Caco-2 (cell line): ENCODE measurements at regions not wholly inside any gene's neighbourhood (a gene's known extent, or its start where the extent isn't known, plus 50 kb on each side); places are given as distances from the start of the nearest gene placed in this dataset.

Experiments
- BruUV-seq: library from RNA; stranded (reverse); fragments of 400-500 nt; replicated peaks from 2 replicates; lab custom pipeline; 2021; lab: Mats Ljungman, UMichigan
- CTCF ChIA-PET: fragments of 300-600 bp; sonication (Branson Sonifier 250); formaldehyde crosslinking; loops from one replicate; lab custom pipeline; 2022; ENCODE audit warnings: antibody characterized with exemption; lab: Charles Lee
- POLR2A ChIA-PET: fragments of 300-600 bp; sonication (Branson Sonifier 250); formaldehyde crosslinking; loops from one replicate; lab custom pipeline; 2022; ENCODE audit warnings: antibody characterized with exemption; lab: Charles Lee
- DNase-seq, 2 experiments: peaks; one replicate each; pipeline versions ENCODE4 v3.0.0 to v3.0.0-alpha.2; 2020 to 2022
- H3K27me3 ChIP-seq: replicated peaks from 2 replicates; pipeline ENCODE4 v1.6.0; 2011; ENCODE audit warnings: low read length; ENCODE audit not compliant: control insufficient read depth, insufficient read depth
- H3K36me3 ChIP-seq: 2 replicates; pipeline ENCODE4 v1.5.1; 2011; ENCODE audit warnings: low read length; ENCODE audit not compliant: control insufficient read depth, insufficient read depth
- H3K4me1 ChIP-seq: fragments of 250-450 bp; sonication (Bioruptor Pico); 2 replicates; pipeline ENCODE4 v1.5.1; 2020; ENCODE audit warnings: mild to moderate bottlenecking
- H3K4me3 ChIP-seq: 2 replicates; pipeline ENCODE4 v1.5.1; 2011; ENCODE audit warnings: low read depth, mild to moderate bottlenecking, control low read depth, low read length
- H3K9me3 ChIP-seq: fragments of 250-450 bp; sonication (Bioruptor Pico); 2 replicates; pipeline ENCODE4 v1.5.1; 2020; ENCODE audit warnings: mild to moderate bottlenecking, moderate library complexity
- H3K27ac Mint-ChIP-seq: one replicate; pipeline ENCODE4 v1.8.0; 2022; ENCODE audit warnings: mixed read lengths; ENCODE audit not compliant: unreplicated experiment
- H3K27me3 Mint-ChIP-seq: one replicate; pipeline ENCODE4 v1.8.0; 2022; ENCODE audit warnings: mixed read lengths; ENCODE audit not compliant: insufficient read depth, unreplicated experiment
- H3K36me3 Mint-ChIP-seq: one replicate; pipeline ENCODE4 v1.8.0; 2022; ENCODE audit warnings: mild to moderate bottlenecking, mixed read lengths; ENCODE audit not compliant: insufficient read depth, unreplicated experiment
- H3K4me1 Mint-ChIP-seq: one replicate; pipeline ENCODE4 v1.8.0; 2022; ENCODE audit warnings: low read depth, mixed read lengths; ENCODE audit not compliant: unreplicated experiment
- H3K4me3 Mint-ChIP-seq: one replicate; pipeline ENCODE4 v1.8.0; 2022; ENCODE audit warnings: mild to moderate bottlenecking, moderate library complexity, mixed read lengths; ENCODE audit not compliant: unreplicated experiment
- H3K9me3 Mint-ChIP-seq: one replicate; pipeline ENCODE4 v1.8.0; 2022; ENCODE audit warnings: mixed read lengths; ENCODE audit not compliant: unreplicated experiment
- intact Hi-C: fragments of 100-400 bp; cut with micrococcal nuclease; formaldehyde crosslinking; loops from one replicate; pipeline ENCODE4 v1.10.0; 2022; ENCODE audit not compliant: unreplicated experiment
- TF ChIP-seq, protein P1 (sequence below), 2 experiments: fragments of 200-600 bp in 1 of 2; IDR thresholded peaks; 1 replicate in 1 of 2; 2 replicates in 1 of 2; pipeline versions ENCODE4 v1.5.1 to v1.8.0; 2011 to 2022; ENCODE audit warnings: antibody characterized with exemption in 1 of 2, control low read depth in 1 of 2, inconsistent platforms in 1 of 2, low read depth in 1 of 2, low read length in 1 of 2, mild to moderate bottlenecking in 1 of 2, moderate library complexity in 1 of 2; ENCODE audit not compliant: insufficient read depth in 1 of 2, severe bottlenecking in 1 of 2, unreplicated experiment in 1 of 2

GRCh38 chr7:9598411-9598810, 1165.0 kb downstream of the NXPH1 start:
- TF ChIP-seq, protein P1, sequence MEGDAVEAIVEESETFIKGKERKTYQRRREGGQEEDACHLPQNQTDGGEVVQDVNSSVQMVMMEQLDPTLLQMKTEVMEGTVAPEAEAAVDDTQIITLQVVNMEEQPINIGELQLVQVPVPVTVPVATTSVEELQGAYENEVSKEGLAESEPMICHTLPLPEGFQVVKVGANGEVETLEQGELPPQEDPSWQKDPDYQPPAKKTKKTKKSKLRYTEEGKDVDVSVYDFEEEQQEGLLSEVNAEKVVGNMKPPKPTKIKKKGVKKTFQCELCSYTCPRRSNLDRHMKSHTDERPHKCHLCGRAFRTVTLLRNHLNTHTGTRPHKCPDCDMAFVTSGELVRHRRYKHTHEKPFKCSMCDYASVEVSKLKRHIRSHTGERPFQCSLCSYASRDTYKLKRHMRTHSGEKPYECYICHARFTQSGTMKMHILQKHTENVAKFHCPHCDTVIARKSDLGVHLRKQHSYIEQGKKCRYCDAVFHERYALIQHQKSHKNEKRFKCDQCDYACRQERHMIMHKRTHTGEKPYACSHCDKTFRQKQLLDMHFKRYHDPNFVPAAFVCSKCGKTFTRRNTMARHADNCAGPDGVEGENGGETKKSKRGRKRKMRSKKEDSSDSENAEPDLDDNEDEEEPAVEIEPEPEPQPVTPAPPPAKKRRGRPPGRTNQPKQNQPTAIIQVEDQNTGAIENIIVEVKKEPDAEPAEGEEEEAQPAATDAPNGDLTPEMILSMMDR (IDR thresholded peaks at IDR 0.05; ENCODE audit: insufficient read depth in 1 of 2, low read depth in 1 of 2, low read length in 1 of 2, severe bottlenecking in 1 of 2, unreplicated experiment in 1 of 2) = no peak
- no peak for DNase-seq
- Histone ChIP-seq H3K9me3 (no peaks in the 10 kb centered on the region; the same call in 1 of the 2 replicates), H3K4me3 (no peak overlapping the region), H3K4me1 (no peaks in the 10 kb centered on the region), H3K27me3 (no peaks in the 10 kb centered on the region), H3K36me3 (no peaks in the 10 kb centered on the region)
- Mint-ChIP-seq H3K36me3 (no peaks in the 10 kb centered on the region), H3K27me3 (no peaks in the 10 kb centered on the region), H3K27ac (no peak overlapping the region), H3K4me3 (no peak overlapping the region), H3K4me1 (no peaks in the 10 kb centered on the region), H3K9me3 (no peaks in the 10 kb centered on the region)
- ChIA-PET POLR2A (no interaction called here), CTCF (no interaction called here)
- intact Hi-C loops = no loop called here
- BruUV-seq = no TSS peak

DNA sequence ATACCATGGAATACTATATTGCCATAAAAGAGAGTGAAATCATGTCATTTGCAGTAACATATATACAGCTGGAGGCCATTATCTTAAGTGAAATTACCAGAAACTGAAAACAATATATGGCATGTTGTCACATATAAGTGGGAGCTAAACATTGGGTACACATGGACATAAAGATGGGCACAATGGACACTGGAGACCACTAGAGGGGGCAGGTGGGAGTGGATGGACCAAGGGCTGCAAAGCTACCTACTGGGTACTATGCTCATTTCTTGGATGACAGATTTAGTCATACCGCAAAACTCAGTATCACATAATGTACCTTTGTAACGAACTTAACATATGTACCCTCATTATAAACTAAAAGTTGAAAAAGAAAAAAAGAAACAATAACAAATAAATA, 1167.6 kb downstream of the NXPH1 start:
- no peaks in the 10 kb centered on the region for H3K4me1 Mint-ChIP-seq
- no peaks in the 10 kb centered on the region for H3K36me3 ChIP-seq
- BruUV-seq = no TSS peak
- TF ChIP-seq, protein P1 (IDR thresholded peaks at IDR 0.05; ENCODE audit: insufficient read depth in 1 of 2, low read depth in 1 of 2, low read length in 1 of 2, severe bottlenecking in 1 of 2, unreplicated experiment in 1 of 2) = peak; percentile 46 to 49
- no peaks in the 10 kb centered on the region; the same call in 1 of the 2 replicates for H3K9me3 ChIP-seq
- no peaks in the 10 kb centered on the region for H3K27me3 ChIP-seq
- CTCF ChIA-PET = no interaction called here
- no peaks in the 10 kb centered on the region for H3K4me1 ChIP-seq
- no peak overlapping the region for H3K4me3 ChIP-seq
- intact Hi-C loops = no loop called here
- no peaks in the 10 kb centered on the region for H3K27me3 Mint-ChIP-seq
- no peak overlapping the region for H3K4me3 Mint-ChIP-seq
- no peaks in the 10 kb centered on the region for H3K36me3 Mint-ChIP-seq
- H3K27ac Mint-ChIP-seq = no peak overlapping the region
- no peaks in the 10 kb centered on the region for H3K9me3 Mint-ChIP-seq
- POLR2A ChIA-PET = no interaction called here
- peak in 1 of 2 experiments; percentile 46 for DNase-seq

GRCh38 chr7:9603291-9603690, 1169.9 kb downstream of the NXPH1 start:
- ChIA-PET CTCF (no interaction called here), POLR2A (no interaction called here)
- intact Hi-C loops = no loop called here
- no TSS peak for BruUV-seq
- Mint-ChIP-seq H3K36me3 (no peaks in the 10 kb centered on the region), H3K4me3 (no peak overlapping the region), H3K27ac (no peak overlapping the region), H3K9me3 (no peaks in the 10 kb centered on the region), H3K4me1 (no peaks in the 10 kb centered on the region), H3K27me3 (no peaks in the 10 kb centered on the region)
- no peaks in the 10 kb centered on the region for H3K4me1 ChIP-seq
- H3K9me3 ChIP-seq = no peaks in the 10 kb centered on the region; the same call in 1 of the 2 replicates
- H3K36me3 ChIP-seq = no peaks in the 10 kb centered on the region
- DNase-seq = no peak
- H3K4me3 ChIP-seq = no peak overlapping the region
- no peaks in the 10 kb centered on the region for H3K27me3 ChIP-seq
- TF ChIP-seq, protein P1 (IDR thresholded peaks at IDR 0.05; ENCODE audit: insufficient read depth in 1 of 2, low read depth in 1 of 2, low read length in 1 of 2, severe bottlenecking in 1 of 2, unreplicated experiment in 1 of 2) = no peak
